ENCODE measurements at regions not wholly inside any gene's neighbourhood (a gene's known extent, or its start where the extent isn't known, plus 50 kb on each side); places are given as distances from the start of the nearest gene placed in this dataset.

DNA sequence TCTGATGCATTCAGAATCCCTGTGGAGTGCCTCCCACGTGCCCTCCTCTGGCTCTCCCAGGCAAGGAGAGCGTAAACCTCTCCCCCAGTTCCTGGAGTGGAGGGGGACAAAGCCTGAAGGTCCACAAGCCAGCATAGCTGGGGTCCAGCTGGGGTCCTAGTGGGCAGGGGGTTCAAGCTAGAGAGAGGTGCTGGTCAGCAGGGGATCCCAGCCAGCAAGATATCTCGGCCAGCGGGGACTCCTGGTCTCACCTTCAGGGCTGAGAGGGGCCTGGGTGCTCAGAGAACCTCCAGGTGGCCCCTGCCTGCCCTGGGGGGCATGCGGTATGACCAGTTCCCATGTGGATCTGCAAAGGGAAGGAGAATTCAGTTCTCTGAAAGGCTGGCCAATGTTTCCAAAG is 413.7 kb downstream of the TCERG1L start:
- Histone ChIP-seq H3K4me2 (ENCODE audit: insufficient read depth, insufficient read length, low read length) (no peak overlapping the region), H3K23ac (ENCODE audit: insufficient read length, low read depth, low read length) (no peak overlapping the region), H2BK12ac (ENCODE audit: insufficient read length, low read depth, low read length) (no peak overlapping the region), H2AFZ (ENCODE audit: low read length) (no peak overlapping the region), H3K18ac (ENCODE audit: insufficient read length, low read depth, low read length) (no peak overlapping the region), H3K56ac (ENCODE audit: insufficient read length, low read depth, low read length) (no peak overlapping the region), H2BK5ac (ENCODE audit: insufficient read length, low read length) (no peak overlapping the region), H4K8ac (replicated peaks; ENCODE audit: insufficient read length, low read depth, low read length) (no peak overlapping the region), H2AK5ac (ENCODE audit: insufficient read length, low read length) (no peak overlapping the region), H3K79me1 (ENCODE audit: insufficient read depth, low read depth, low read length, poor library complexity, severe bottlenecking) (no peaks in the 10 kb centered on the region), H2BK15ac (ENCODE audit: low read depth, low read length) (no peak overlapping the region), H2BK120ac (ENCODE audit: low read depth, low read length, poor library complexity, severe bottlenecking) (no peak overlapping the region), H3T11ph (ENCODE audit: low read length) (no peak overlapping the region), H4K91ac (ENCODE audit: insufficient read length, low read depth, low read length) (no peak overlapping the region), H3K27ac (ENCODE audit: insufficient read length, low read depth, low read length) (no peak overlapping the region), H4K5ac (ENCODE audit: insufficient read length, low read depth, low read length) (no peak overlapping the region), H3K9ac (ENCODE audit: extremely low read depth, insufficient read length, low read length) (no peak overlapping the region), H3K27me3 (ENCODE audit: insufficient read depth, low read length) (no peaks in the 10 kb centered on the region), H3K79me2 (ENCODE audit: insufficient read depth, low read length) (no peaks in the 10 kb centered on the region), H3K4ac (ENCODE audit: low read depth, low read length) (no peak overlapping the region), H3K9me3 (ENCODE audit: control insufficient read depth, low read depth, low read length) (no peaks in the 10 kb centered on the region), H2BK20ac (ENCODE audit: low read depth, low read length, poor library complexity, severe bottlenecking) (no peak overlapping the region), H3K14ac (ENCODE audit: insufficient read depth, low read length) (no peak overlapping the region), H3K4me1 (ENCODE audit: insufficient read depth, low read length) (no peaks in the 10 kb centered on the region), H4K20me1 (ENCODE audit: control insufficient read depth, insufficient read depth, insufficient read length) (no peaks in the 10 kb centered on the region), H3K23me2 (ENCODE audit: insufficient read length, low read depth, low read length, poor library complexity, severe bottlenecking) (no peaks in the 10 kb centered on the region)
- DNase-seq: no peak
- no CpG with 5 or more reads among the region's 5 CpGs for whole genome bisulfite sequencing (ENCODE audit: extremely low coverage, insufficient read length, low lambda C conversion rate)
- H3K9me3 Mint-ChIP-seq: no peaks in the 10 kb centered on the region; a peak in 1 of 5 replicates
- H3K36me3 Mint-ChIP-seq (ENCODE audit: insufficient read depth in 1 of 3, low read depth in 3 of 3): no peaks in the 10 kb centered on the region
- H3K4me3 Mint-ChIP-seq: no peak overlapping the region
- no peak overlapping the region for H3K27ac Mint-ChIP-seq
- H3K27me3 Mint-ChIP-seq (ENCODE audit: low read depth): no peaks in the 10 kb centered on the region; the same call in none of the 2 replicates
- TF ChIP-seq CTCF (conservative IDR thresholded peaks at IDR 0.05): no peak
- peaks cover 7 to 14% of the 10 kb centered on the region in 2 experiments for H3K4me1 Mint-ChIP-seq

All from H9 (cell line).